ENCODE measurements at regions not wholly inside any gene's neighbourhood (a gene's known extent, or its start where the extent isn't known, plus 50 kb on each side); places are given as distances from the start of the nearest gene placed in this dataset.

DNA sequence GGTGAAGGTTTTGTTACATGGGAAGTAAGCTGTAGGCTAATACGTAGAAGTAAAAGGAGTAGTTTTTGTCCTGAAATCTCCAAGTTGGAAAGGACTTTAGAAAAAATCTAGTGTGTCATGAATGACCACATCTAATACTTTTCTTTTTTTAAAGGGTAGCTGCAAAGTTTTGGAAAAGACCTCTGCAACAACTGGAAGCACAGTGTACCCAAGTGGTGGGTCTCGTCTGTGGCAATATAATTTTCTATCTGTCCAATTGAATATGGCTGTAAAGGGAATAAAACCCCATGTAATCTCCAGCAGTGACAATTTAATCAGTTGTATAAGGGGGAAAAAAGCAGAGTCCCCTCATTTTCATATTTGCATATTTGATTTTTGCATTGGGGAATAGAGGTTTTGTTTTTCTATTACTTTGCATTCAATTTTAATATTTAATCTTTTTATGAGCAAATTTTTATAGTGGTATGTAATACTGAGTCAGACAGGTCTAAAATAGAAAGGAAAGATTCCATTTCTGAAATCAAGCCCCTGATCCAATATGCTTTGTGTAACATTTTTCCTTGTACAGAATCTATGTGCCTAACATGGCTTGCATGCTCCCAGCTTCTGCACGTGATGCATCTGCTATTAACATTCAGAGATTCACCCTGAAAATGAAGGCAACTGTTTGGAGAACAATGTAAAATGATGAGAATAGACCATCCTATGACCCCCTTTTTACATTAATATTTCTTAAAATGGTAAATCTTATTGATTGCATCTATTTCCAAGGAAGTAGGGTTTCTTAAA is 531.4 kb downstream of the ZIC1 start:
- TF ChIP-seq, protein P1, sequence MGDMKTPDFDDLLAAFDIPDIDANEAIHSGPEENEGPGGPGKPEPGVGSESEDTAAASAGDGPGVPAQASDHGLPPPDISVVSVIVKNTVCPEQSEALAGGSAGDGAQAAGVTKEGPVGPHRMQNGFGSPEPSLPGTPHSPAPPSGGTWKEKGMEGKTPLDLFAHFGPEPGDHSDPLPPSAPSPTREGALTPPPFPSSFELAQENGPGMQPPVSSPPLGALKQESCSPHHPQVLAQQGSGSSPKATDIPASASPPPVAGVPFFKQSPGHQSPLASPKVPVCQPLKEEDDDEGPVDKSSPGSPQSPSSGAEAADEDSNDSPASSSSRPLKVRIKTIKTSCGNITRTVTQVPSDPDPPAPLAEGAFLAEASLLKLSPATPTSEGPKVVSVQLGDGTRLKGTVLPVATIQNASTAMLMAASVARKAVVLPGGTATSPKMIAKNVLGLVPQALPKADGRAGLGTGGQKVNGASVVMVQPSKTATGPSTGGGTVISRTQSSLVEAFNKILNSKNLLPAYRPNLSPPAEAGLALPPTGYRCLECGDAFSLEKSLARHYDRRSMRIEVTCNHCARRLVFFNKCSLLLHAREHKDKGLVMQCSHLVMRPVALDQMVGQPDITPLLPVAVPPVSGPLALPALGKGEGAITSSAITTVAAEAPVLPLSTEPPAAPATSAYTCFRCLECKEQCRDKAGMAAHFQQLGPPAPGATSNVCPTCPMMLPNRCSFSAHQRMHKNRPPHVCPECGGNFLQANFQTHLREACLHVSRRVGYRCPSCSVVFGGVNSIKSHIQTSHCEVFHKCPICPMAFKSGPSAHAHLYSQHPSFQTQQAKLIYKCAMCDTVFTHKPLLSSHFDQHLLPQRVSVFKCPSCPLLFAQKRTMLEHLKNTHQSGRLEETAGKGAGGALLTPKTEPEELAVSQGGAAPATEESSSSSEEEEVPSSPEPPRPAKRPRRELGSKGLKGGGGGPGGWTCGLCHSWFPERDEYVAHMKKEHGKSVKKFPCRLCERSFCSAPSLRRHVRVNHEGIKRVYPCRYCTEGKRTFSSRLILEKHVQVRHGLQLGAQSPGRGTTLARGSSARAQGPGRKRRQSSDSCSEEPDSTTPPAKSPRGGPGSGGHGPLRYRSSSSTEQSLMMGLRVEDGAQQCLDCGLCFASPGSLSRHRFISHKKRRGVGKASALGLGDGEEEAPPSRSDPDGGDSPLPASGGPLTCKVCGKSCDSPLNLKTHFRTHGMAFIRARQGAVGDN (IDR thresholded peaks at IDR 0.05) = no peak
- TF ChIP-seq, protein P2, sequence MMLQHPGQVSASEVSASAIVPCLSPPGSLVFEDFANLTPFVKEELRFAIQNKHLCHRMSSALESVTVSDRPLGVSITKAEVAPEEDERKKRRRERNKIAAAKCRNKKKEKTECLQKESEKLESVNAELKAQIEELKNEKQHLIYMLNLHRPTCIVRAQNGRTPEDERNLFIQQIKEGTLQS (IDR thresholded peaks at IDR 0.05; ENCODE audit: borderline replicate concordance, extremely low read depth, low read depth, low read length) = no peak
- TF ChIP-seq EP300 (IDR thresholded peaks at IDR 0.05; ENCODE audit: borderline replicate concordance in 1 of 2, control insufficient read depth in 1 of 2, low read depth in 2 of 2, low read length in 2 of 2) (no peak), NFIC (IDR thresholded peaks at IDR 0.05; ENCODE audit: low read depth, low read length) (no peak), SP1 (IDR thresholded peaks at IDR 0.05; ENCODE audit: low read depth, low read length) (no peak), PAX5 (IDR thresholded peaks at IDR 0.05; ENCODE audit: borderline replicate concordance, low read depth, low read length) (no peak), SMC3 (IDR thresholded peaks at IDR 0.05; ENCODE audit: borderline replicate concordance, low read length) (no peak)
- TF ChIP-seq, protein P3, sequence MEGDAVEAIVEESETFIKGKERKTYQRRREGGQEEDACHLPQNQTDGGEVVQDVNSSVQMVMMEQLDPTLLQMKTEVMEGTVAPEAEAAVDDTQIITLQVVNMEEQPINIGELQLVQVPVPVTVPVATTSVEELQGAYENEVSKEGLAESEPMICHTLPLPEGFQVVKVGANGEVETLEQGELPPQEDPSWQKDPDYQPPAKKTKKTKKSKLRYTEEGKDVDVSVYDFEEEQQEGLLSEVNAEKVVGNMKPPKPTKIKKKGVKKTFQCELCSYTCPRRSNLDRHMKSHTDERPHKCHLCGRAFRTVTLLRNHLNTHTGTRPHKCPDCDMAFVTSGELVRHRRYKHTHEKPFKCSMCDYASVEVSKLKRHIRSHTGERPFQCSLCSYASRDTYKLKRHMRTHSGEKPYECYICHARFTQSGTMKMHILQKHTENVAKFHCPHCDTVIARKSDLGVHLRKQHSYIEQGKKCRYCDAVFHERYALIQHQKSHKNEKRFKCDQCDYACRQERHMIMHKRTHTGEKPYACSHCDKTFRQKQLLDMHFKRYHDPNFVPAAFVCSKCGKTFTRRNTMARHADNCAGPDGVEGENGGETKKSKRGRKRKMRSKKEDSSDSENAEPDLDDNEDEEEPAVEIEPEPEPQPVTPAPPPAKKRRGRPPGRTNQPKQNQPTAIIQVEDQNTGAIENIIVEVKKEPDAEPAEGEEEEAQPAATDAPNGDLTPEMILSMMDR (IDR thresholded peaks at IDR 0.05 in 2 of 3, conservative IDR thresholded peaks at IDR 0.05 in 1 of 3; ENCODE audit: control insufficient read depth in 2 of 3, extremely low read depth in 1 of 3, insufficient read depth in 1 of 3, low read depth in 3 of 3, low read length in 3 of 3) = no peak
- TF ChIP-seq, protein P4, sequence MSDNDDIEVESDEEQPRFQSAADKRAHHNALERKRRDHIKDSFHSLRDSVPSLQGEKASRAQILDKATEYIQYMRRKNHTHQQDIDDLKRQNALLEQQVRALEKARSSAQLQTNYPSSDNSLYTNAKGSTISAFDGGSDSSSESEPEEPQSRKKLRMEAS (IDR thresholded peaks at IDR 0.05; ENCODE audit: low read depth, low read length) = no peak
- TF ChIP-seq, protein P5, sequence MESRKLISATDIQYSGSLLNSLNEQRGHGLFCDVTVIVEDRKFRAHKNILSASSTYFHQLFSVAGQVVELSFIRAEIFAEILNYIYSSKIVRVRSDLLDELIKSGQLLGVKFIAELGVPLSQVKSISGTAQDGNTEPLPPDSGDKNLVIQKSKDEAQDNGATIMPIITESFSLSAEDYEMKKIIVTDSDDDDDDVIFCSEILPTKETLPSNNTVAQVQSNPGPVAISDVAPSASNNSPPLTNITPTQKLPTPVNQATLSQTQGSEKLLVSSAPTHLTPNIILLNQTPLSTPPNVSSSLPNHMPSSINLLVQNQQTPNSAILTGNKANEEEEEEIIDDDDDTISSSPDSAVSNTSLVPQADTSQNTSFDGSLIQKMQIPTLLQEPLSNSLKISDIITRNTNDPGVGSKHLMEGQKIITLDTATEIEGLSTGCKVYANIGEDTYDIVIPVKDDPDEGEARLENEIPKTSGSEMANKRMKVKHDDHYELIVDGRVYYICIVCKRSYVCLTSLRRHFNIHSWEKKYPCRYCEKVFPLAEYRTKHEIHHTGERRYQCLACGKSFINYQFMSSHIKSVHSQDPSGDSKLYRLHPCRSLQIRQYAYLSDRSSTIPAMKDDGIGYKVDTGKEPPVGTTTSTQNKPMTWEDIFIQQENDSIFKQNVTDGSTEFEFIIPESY (IDR thresholded peaks at IDR 0.05) = no peak
